ENCODE measurements at regions not wholly inside any gene's neighbourhood (a gene's known extent, or its start where the extent isn't known, plus 50 kb on each side); places are given as distances from the start of the nearest gene placed in this dataset.

- no peak for DNase-seq (ENCODE audit: low read depth)
These were observed 513.9 kb downstream of the ZNF608 start for GRCh38 chr5:124232515-124232914.

GRCh38 chr5:124231802-124232201 is 514.6 kb downstream of the ZNF608 start:
- DNase-seq (ENCODE audit: low read depth): no peak

- DNase-seq (ENCODE audit: low read depth): no peak
These were observed 515.2 kb downstream of the ZNF608 start for GRCh38 chr5:124231230-124231629.

GRCh38 chr5:124230456-124230855 is 516.0 kb downstream of the ZNF608 start:
- no peak for DNase-seq (ENCODE audit: low read depth)

- no peak for DNase-seq (ENCODE audit: low read depth)
These were observed 517.1 kb downstream of the ZNF608 start for GRCh38 chr5:124229352-124229751.

GRCh38 chr5:124227914-124228313 is 518.5 kb downstream of the ZNF608 start:
- DNase-seq (ENCODE audit: low read depth): no peak

- DNase-seq (ENCODE audit: low read depth): no peak
These were observed 526.0 kb downstream of the ZNF608 start for GRCh38 chr5:124220418-124220817.

GRCh38 chr5:124212934-124213333 is 533.5 kb downstream of the ZNF608 start:
- no peak for DNase-seq (ENCODE audit: low read depth)

- DNase-seq (ENCODE audit: low read depth): no peak
These were observed 536.1 kb downstream of the ZNF608 start for GRCh38 chr5:124210111-124210910.

GRCh38 chr5:124207118-124207517 is 539.3 kb downstream of the ZNF608 start:
- DNase-seq (ENCODE audit: low read depth): no peak

GRCh38 chr5:124206540-124206939 is 539.9 kb downstream of the ZNF608 start:
- DNase-seq (ENCODE audit: low read depth): no peak

GRCh38 chr5:124203303-124203702 is 543.1 kb downstream of the ZNF608 start:
- DNase-seq (ENCODE audit: low read depth): no peak

GRCh38 chr5:124200381-124200780 is 546.1 kb downstream of the ZNF608 start:
- DNase-seq (ENCODE audit: low read depth): no peak

GRCh38 chr5:124199893-124200292 is 546.5 kb downstream of the ZNF608 start:
- no peak for DNase-seq (ENCODE audit: low read depth)

GRCh38 chr5:124195411-124195810 is 551.0 kb downstream of the ZNF608 start:
- no peak for DNase-seq (ENCODE audit: low read depth)

- no peak for DNase-seq (ENCODE audit: low read depth)
These were observed 552.2 kb downstream of the ZNF608 start for GRCh38 chr5:124194282-124194681.

- DNase-seq (ENCODE audit: low read depth): peak; percentile 84
These were observed 553.1 kb downstream of the ZNF608 start for GRCh38 chr5:124193371-124193789.

- no peak for DNase-seq (ENCODE audit: low read depth)
These were observed 553.7 kb downstream of the ZNF608 start for GRCh38 chr5:124192716-124193115.

- no peak for DNase-seq (ENCODE audit: low read depth)
These were observed 560.7 kb downstream of the ZNF608 start for GRCh38 chr5:124185716-124186115.

GRCh38 chr5:124182133-124182532 is 564.3 kb downstream of the ZNF608 start:
- DNase-seq (ENCODE audit: low read depth): no peak

GRCh38 chr5:124180875-124181461 is 565.5 kb downstream of the ZNF608 start:
- DNase-seq (ENCODE audit: low read depth): peak; percentile 44

- no peak for DNase-seq (ENCODE audit: low read depth)
These were observed 566.1 kb downstream of the ZNF608 start for GRCh38 chr5:124180299-124180874.

GRCh38 chr5:124179819-124180218 is 566.6 kb downstream of the ZNF608 start:
- no peak for DNase-seq (ENCODE audit: low read depth)

Measured in fibroblast of the conjunctiva (primary cell).